Rectal smooth muscle tissue (tissue), 1 donor: ENCODE measurements at regions not wholly inside any gene's neighbourhood (a gene's known extent, or its start where the extent isn't known, plus 50 kb on each side); places are given as distances from the start of the nearest gene placed in this dataset.

ENCODE experiments used
- H3K27ac ChIP-seq: one replicate; pipeline ENCODE4 v1.7.0; 2013; ENCODE audit warnings: low read depth, low read length, inconsistent platforms
- H3K27me3 ChIP-seq: one replicate; pipeline ENCODE4 v1.7.0; 2013; ENCODE audit warnings: low read length; ENCODE audit not compliant: control insufficient read depth, insufficient read depth
- H3K36me3 ChIP-seq: one replicate; pipeline ENCODE4 v1.7.0; 2013; ENCODE audit warnings: low read length; ENCODE audit not compliant: control insufficient read depth, insufficient read depth
- H3K4me1 ChIP-seq: one replicate; pipeline ENCODE4 v1.7.0; 2013; ENCODE audit warnings: low read length; ENCODE audit not compliant: control insufficient read depth, insufficient read depth
- H3K4me3 ChIP-seq: one replicate; pipeline ENCODE4 v1.7.0; 2013; ENCODE audit warnings: low read length
- H3K9ac ChIP-seq: one replicate; pipeline ENCODE4 v1.7.0; 2013; ENCODE audit warnings: low read length

- Histone ChIP-seq H3K4me1 (peaks cover 3% of the 10 kb centered on the region), H3K36me3 (no peaks in the 10 kb centered on the region), H3K4me3 (no peak overlapping the region), H3K27ac (no peak overlapping the region), H3K9ac (no peak overlapping the region), H3K27me3 (no peaks in the 10 kb centered on the region)
Measured at GRCh38 chr11:92702805-92703448, 266.5 kb upstream of the MTNR1B start.

GRCh38 chr11:92703449-92703830 lies 266.0 kb upstream of the MTNR1B start:
- Histone ChIP-seq H3K4me3 (no peak overlapping the region), H3K9ac (no peak overlapping the region), H3K27me3 (no peaks in the 10 kb centered on the region), H3K4me1 (peaks cover 3% of the 10 kb centered on the region), H3K36me3 (no peaks in the 10 kb centered on the region), H3K27ac (no peak overlapping the region)

- no peak overlapping the region for H3K27ac ChIP-seq
- no peak overlapping the region for H3K4me3 ChIP-seq
- H3K9ac ChIP-seq: no peak overlapping the region
- H3K4me1 ChIP-seq: peaks cover 7% of the 10 kb centered on the region
- H3K36me3 ChIP-seq: no peaks in the 10 kb centered on the region
- no peaks in the 10 kb centered on the region for H3K27me3 ChIP-seq
Measured at GRCh38 chr11:92707173-92707619, 262.3 kb upstream of the MTNR1B start.

GRCh38 chr11:92707665-92708064 lies 261.8 kb upstream of the MTNR1B start:
- Histone ChIP-seq H3K27ac (no peak overlapping the region), H3K4me3 (no peak overlapping the region), H3K27me3 (no peaks in the 10 kb centered on the region), H3K9ac (no peak overlapping the region), H3K36me3 (no peaks in the 10 kb centered on the region), H3K4me1 (peaks cover 7% of the 10 kb centered on the region)

GRCh38 chr11:92709329-92709728 lies 260.1 kb upstream of the MTNR1B start:
- Histone ChIP-seq H3K36me3 (no peaks in the 10 kb centered on the region), H3K27me3 (no peaks in the 10 kb centered on the region), H3K4me1 (peaks cover 7% of the 10 kb centered on the region), H3K27ac (no peak overlapping the region), H3K9ac (no peak overlapping the region), H3K4me3 (no peak overlapping the region)

GRCh38 chr11:92711926-92712325 lies 257.5 kb upstream of the MTNR1B start:
- Histone ChIP-seq H3K9ac (no peak overlapping the region), H3K27me3 (no peaks in the 10 kb centered on the region), H3K4me1 (peaks cover 7% of the 10 kb centered on the region), H3K27ac (no peak overlapping the region), H3K36me3 (no peaks in the 10 kb centered on the region), H3K4me3 (no peak overlapping the region)

- no peak overlapping the region for H3K27ac ChIP-seq
- no peak overlapping the region for H3K9ac ChIP-seq
- H3K4me1 ChIP-seq: peaks cover 5% of the 10 kb centered on the region
- no peaks in the 10 kb centered on the region for H3K27me3 ChIP-seq
- H3K4me3 ChIP-seq: no peak overlapping the region
- no peaks in the 10 kb centered on the region for H3K36me3 ChIP-seq
Measured at GRCh38 chr11:92714111-92714510, 255.3 kb upstream of the MTNR1B start.

- H3K27ac ChIP-seq: no peak overlapping the region
- H3K9ac ChIP-seq: no peak overlapping the region
- no peak overlapping the region for H3K4me3 ChIP-seq
- no peaks in the 10 kb centered on the region for H3K27me3 ChIP-seq
- H3K36me3 ChIP-seq: no peaks in the 10 kb centered on the region
- no peaks in the 10 kb centered on the region for H3K4me1 ChIP-seq
Measured at GRCh38 chr11:92717240-92717639, 252.2 kb upstream of the MTNR1B start.

- no peaks in the 10 kb centered on the region for H3K4me1 ChIP-seq
- no peak overlapping the region for H3K9ac ChIP-seq
- H3K27me3 ChIP-seq: no peaks in the 10 kb centered on the region
- no peaks in the 10 kb centered on the region for H3K36me3 ChIP-seq
- no peak overlapping the region for H3K4me3 ChIP-seq
- H3K27ac ChIP-seq: no peak overlapping the region
Measured at GRCh38 chr11:92720385-92720784, 249.1 kb upstream of the MTNR1B start.

GRCh38 chr11:92725352-92725751 lies 244.1 kb upstream of the MTNR1B start:
- H3K4me1 ChIP-seq: no peaks in the 10 kb centered on the region
- no peak overlapping the region for H3K27ac ChIP-seq
- H3K27me3 ChIP-seq: no peaks in the 10 kb centered on the region

GRCh38 chr11:92727123-92727522 lies 242.3 kb upstream of the MTNR1B start:
- H3K27me3 ChIP-seq: no peaks in the 10 kb centered on the region
- no peaks in the 10 kb centered on the region for H3K36me3 ChIP-seq
- no peaks in the 10 kb centered on the region for H3K4me1 ChIP-seq
- H3K9ac ChIP-seq: no peak overlapping the region
- no peak overlapping the region for H3K4me3 ChIP-seq
- no peak overlapping the region for H3K27ac ChIP-seq

More at GRCh38 chr11:92725352-92725751, 244.1 kb upstream of the MTNR1B start:
- no peak overlapping the region for H3K9ac ChIP-seq
- H3K36me3 ChIP-seq: no peaks in the 10 kb centered on the region
- no peak overlapping the region for H3K4me3 ChIP-seq

GRCh38 chr11:92727769-92728168 lies 241.7 kb upstream of the MTNR1B start:
- H3K4me1 ChIP-seq: no peaks in the 10 kb centered on the region
- no peak overlapping the region for H3K9ac ChIP-seq
- no peak overlapping the region for H3K4me3 ChIP-seq
- no peak overlapping the region for H3K27ac ChIP-seq
- no peaks in the 10 kb centered on the region for H3K36me3 ChIP-seq
- H3K27me3 ChIP-seq: no peaks in the 10 kb centered on the region

GRCh38 chr11:92728628-92729027 lies 240.8 kb upstream of the MTNR1B start:
- H3K9ac ChIP-seq: no peak overlapping the region
- H3K4me1 ChIP-seq: no peaks in the 10 kb centered on the region
- no peak overlapping the region for H3K27ac ChIP-seq
- H3K4me3 ChIP-seq: no peak overlapping the region
- no peaks in the 10 kb centered on the region for H3K27me3 ChIP-seq
- no peaks in the 10 kb centered on the region for H3K36me3 ChIP-seq
